A549 (cell line): ENCODE measurements at regions not wholly inside any gene's neighbourhood (a gene's known extent, or its start where the extent isn't known, plus 50 kb on each side); places are given as distances from the start of the nearest gene placed in this dataset.

Experiments used
- ATAC-seq, 2 experiments: fragments of 200-7000 bp in 1 of 2; fragments of >200 bp in 1 of 2; cut with Nextera tagmentation in 1 of 2; cut with Tn5 transposase in 1 of 2; 3 replicates each; pipeline versions ENCODE4 v1.8.0 to v1.9.1; 2018 to 2020; ENCODE audit warnings: mild to moderate bottlenecking in 1 of 2, moderate library complexity in 1 of 2
- CTCF ChIA-PET: fragments of 300-600 bp; sonication (Branson Sonifier 250); formaldehyde crosslinking; extraction: SDS; loops from one replicate; lab custom pipeline; 2021; ENCODE audit warnings: antibody characterized with exemption, inconsistent platforms; lab: Yijun Ruan, JAX
- POLR2A ChIA-PET: fragments of 350-600 bp; formaldehyde crosslinking; extraction: SDS; loops from one replicate; lab custom pipeline; 2021; ENCODE audit warnings: antibody characterized with exemption, inconsistent platforms; lab: Yijun Ruan, JAX
- DNase-seq, 2 experiments: peaks; one replicate each; pipeline versions ENCODE4 v3.0.0 to v3.0.0-alpha.2; 2011 to 2016; ENCODE audit warnings: low read depth in 1 of 2, low spot score in 1 of 2
- FAIRE-seq: peaks from 2 replicates; lab custom pipeline; 2011; peaks lifted over from hg19 to GRCh38; lab: Jason Lieb, UNC
- H3K27ac ChIP-seq, 2 experiments: fragments of >200 bp; sonication (Bioruptor Twin); formaldehyde crosslinking; 3 replicates each; pipeline ENCODE4 v1.5.1; 2016 to 2017
- H3K4me1 ChIP-seq: fragments of >200 bp; sonication (Bioruptor Twin); formaldehyde crosslinking; 3 replicates; pipeline ENCODE4 v1.6.1; 2016
- H3K4me2 ChIP-seq: fragments of >200 bp; sonication (Bioruptor Twin); formaldehyde crosslinking; 3 replicates; pipeline ENCODE4 v1.6.1; 2016
- H3K4me3 ChIP-seq: fragments of >200 bp; sonication (Bioruptor Twin); formaldehyde crosslinking; 3 replicates; pipeline ENCODE4 v1.5.1; 2016
- H3K9me3 ChIP-seq: fragments of >200 bp; sonication (Bioruptor Twin); formaldehyde crosslinking; 3 replicates; pipeline ENCODE4 v1.6.1; 2016
- BHLHE40 ChIP-seq: IDR thresholded peaks from 2 replicates; pipeline ENCODE4 v1.6.1; 2012; ENCODE audit warnings: low read depth, low read length, inconsistent platforms
- CBX8 ChIP-seq: fragments of 200-600 bp; sonication (generic); IDR thresholded peaks from 2 replicates; pipeline ENCODE4 v1.6.1; 2016
- CHD2 ChIP-seq: fragments of 150-350 bp; IDR thresholded peaks from 2 replicates; pipeline ENCODE4 v1.6.1; 2014; ENCODE audit warnings: low read length; ENCODE audit not compliant: partially characterized antibody
- EHF ChIP-seq: fragments of 250-450 bp; sonication (Bioruptor Pico); IDR thresholded peaks from 2 replicates; pipeline ENCODE4 v1.5.0; 2020; ENCODE audit warnings: mild to moderate bottlenecking
- FOSB ChIP-seq: fragments of 250-450 bp; sonication (Bioruptor Pico); IDR thresholded peaks from 2 replicates; pipeline ENCODE4 v1.5.0; 2020; ENCODE audit warnings: mild to moderate bottlenecking, moderate library complexity
- FOXS1 ChIP-seq: fragments of 250-450 bp; sonication (Bioruptor Pico); IDR thresholded peaks from 2 replicates; pipeline ENCODE4 v1.5.0; 2020; ENCODE audit warnings: mild to moderate bottlenecking, moderate library complexity
- HDAC2 ChIP-seq: fragments of 200-600 bp; sonication (generic); IDR thresholded peaks from 2 replicates; pipeline ENCODE4 v1.6.1; 2016
- HOXB5 ChIP-seq: fragments of 250-450 bp; sonication (Bioruptor Pico); IDR thresholded peaks from 2 replicates; pipeline ENCODE4 v1.5.0; 2020; ENCODE audit warnings: mild to moderate bottlenecking, moderate library complexity
- JUNB ChIP-seq: fragments of >200 bp; sonication (Bioruptor Twin); formaldehyde crosslinking; IDR thresholded peaks from 2 replicates; pipeline ENCODE4 v1.6.1; 2016
- NFE2L2 ChIP-seq: fragments of 150-350 bp; conservative IDR thresholded peaks from 2 replicates; pipeline ENCODE4 v1.6.1; 2014; ENCODE audit warnings: low read length
- POLR2A ChIP-seq: IDR thresholded peaks from 2 replicates; pipeline ENCODE4 v1.6.1; 2012; ENCODE audit warnings: mild to moderate bottlenecking, low read length
- POLR2AphosphoS2 ChIP-seq: conservative IDR thresholded peaks from 2 replicates; pipeline ENCODE4 v1.6.1; 2012; ENCODE audit warnings: low read length, improper control_type of control experiment, inconsistent platforms
- RARB ChIP-seq: fragments of 250-450 bp; sonication (Bioruptor Pico); IDR thresholded peaks from 2 replicates; pipeline ENCODE4 v1.8.0; 2021; ENCODE audit warnings: mild to moderate bottlenecking, moderate library complexity
- RCOR1 ChIP-seq: fragments of 150-350 bp; IDR thresholded peaks from 2 replicates; pipeline ENCODE4 v1.6.1; 2014; ENCODE audit warnings: antibody characterized with exemption, low read length, low read depth
- RNF2 ChIP-seq: fragments of 200-600 bp; sonication (generic); IDR thresholded peaks from 2 replicates; pipeline ENCODE4 v1.6.1; 2016; ENCODE audit warnings: low read depth, mild to moderate bottlenecking, antibody characterized with exemption, moderate library complexity, borderline replicate concordance
- SMC3 ChIP-seq: fragments of >200 bp; sonication (Bioruptor Twin); formaldehyde crosslinking; IDR thresholded peaks from 3 replicates; pipeline ENCODE4 v1.6.1; 2018; ENCODE audit warnings: inconsistent platforms
- SREBF2 ChIP-seq: fragments of 450-650 bp; IDR thresholded peaks from 2 replicates; pipeline ENCODE4 v1.6.1; 2014; ENCODE audit warnings: mild to moderate bottlenecking, moderate library complexity
- ZFP36 ChIP-seq: fragments of 450-650 bp; IDR thresholded peaks from 2 replicates; pipeline ENCODE4 v1.6.1; 2014; ENCODE audit warnings: borderline replicate concordance; ENCODE audit not compliant: partially characterized antibody
- WGBS: methylation state at CpG from one replicate; pipeline ENCODE4 v1.1.6; 2017; ENCODE audit errors: missing lambda C conversion rate; 5-methylcytosine and 5-hydroxymethylcytosine counted together
- TF ChIP-seq, protein P1 (sequence below): fragments of 250-450 bp; sonication (Bioruptor Pico); IDR thresholded peaks from 2 replicates; pipeline ENCODE4 v1.5.0; 2020; ENCODE audit warnings: low read depth, mild to moderate bottlenecking, moderate library complexity
- TF ChIP-seq, protein P2 (sequence below): fragments of 150-350 bp; IDR thresholded peaks from 2 replicates; pipeline ENCODE4 v1.6.1; 2014; ENCODE audit warnings: low read depth, mild to moderate bottlenecking, low read length
- TF ChIP-seq, protein P3 (sequence below): fragments of >200 bp; sonication (Bioruptor Twin); formaldehyde crosslinking; IDR thresholded peaks from 3 replicates; pipeline ENCODE4 v1.5.1; 2016
- TF ChIP-seq, protein P4 (sequence below): fragments of >200 bp; sonication (Bioruptor Twin); formaldehyde crosslinking; IDR thresholded peaks from 3 replicates; pipeline ENCODE4 v1.6.1; 2016
- TF ChIP-seq, protein P5 (sequence below): fragments of 450-650 bp; IDR thresholded peaks from 2 replicates; pipeline ENCODE4 v1.6.1; 2014; ENCODE audit warnings: antibody characterized with exemption

DNA sequence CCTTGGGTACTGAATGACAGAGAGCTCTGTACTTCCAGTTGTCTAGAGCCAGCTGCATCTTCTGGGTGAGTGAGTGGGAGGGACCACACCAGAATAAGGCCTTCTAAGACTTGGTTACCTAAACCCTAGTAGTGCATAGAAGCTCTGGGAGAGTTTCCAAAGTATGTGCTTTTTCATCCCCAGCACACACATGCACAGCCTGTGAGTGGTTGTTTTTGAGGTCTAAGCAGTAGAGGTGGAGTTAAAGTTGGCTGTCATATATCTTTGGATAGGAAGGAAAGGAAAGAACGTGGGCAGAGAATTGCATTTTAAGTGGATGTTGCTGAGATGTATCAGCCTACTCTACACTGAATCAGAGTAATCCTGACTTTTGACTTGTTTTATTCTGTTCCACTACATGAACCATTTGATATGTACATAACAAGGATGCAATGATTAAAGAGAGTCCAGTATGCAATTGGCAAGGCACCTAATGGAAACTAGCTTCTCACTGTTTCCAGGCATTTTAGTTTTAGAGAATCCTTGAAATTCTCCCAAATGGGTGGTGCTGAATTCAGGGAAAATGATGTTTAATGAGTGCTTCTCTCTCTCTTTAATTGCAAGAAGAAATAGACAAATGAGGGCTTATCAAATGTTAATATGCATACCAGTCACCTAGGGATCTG is 51.8 kb upstream of the PRICKLE1 start:
- no peak for ATAC-seq
- H3K4me3 ChIP-seq: no peak overlapping the region
- H3K4me2 ChIP-seq: no peak overlapping the region
- no peak for TF ChIP-seq RCOR1
- TF ChIP-seq POLR2A: no peak
- TF ChIP-seq, protein P1, sequence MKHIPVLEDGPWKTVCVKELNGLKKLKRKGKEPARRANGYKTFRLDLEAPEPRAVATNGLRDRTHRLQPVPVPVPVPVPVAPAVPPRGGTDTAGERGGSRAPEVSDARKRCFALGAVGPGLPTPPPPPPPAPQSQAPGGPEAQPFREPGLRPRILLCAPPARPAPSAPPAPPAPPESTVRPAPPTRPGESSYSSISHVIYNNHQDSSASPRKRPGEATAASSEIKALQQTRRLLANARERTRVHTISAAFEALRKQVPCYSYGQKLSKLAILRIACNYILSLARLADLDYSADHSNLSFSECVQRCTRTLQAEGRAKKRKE (CRISPR knock-in tag): no peak
- TF ChIP-seq FOXS1 (CRISPR knock-in tag): no peak
- no peak for TF ChIP-seq FOSB (CRISPR knock-in tag)
- no peak for TF ChIP-seq POLR2AphosphoS2
- no peak for TF ChIP-seq CBX8
- TF ChIP-seq NFE2L2: no peak
- TF ChIP-seq EHF (CRISPR knock-in tag): no peak
- no peak for TF ChIP-seq SREBF2
- no peak for TF ChIP-seq CHD2
- TF ChIP-seq, protein P2, sequence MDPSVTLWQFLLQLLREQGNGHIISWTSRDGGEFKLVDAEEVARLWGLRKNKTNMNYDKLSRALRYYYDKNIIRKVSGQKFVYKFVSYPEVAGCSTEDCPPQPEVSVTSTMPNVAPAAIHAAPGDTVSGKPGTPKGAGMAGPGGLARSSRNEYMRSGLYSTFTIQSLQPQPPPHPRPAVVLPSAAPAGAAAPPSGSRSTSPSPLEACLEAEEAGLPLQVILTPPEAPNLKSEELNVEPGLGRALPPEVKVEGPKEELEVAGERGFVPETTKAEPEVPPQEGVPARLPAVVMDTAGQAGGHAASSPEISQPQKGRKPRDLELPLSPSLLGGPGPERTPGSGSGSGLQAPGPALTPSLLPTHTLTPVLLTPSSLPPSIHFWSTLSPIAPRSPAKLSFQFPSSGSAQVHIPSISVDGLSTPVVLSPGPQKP: no peak
- TF ChIP-seq HOXB5: no peak
- no peak for TF ChIP-seq JUNB
- TF ChIP-seq, protein P3, sequence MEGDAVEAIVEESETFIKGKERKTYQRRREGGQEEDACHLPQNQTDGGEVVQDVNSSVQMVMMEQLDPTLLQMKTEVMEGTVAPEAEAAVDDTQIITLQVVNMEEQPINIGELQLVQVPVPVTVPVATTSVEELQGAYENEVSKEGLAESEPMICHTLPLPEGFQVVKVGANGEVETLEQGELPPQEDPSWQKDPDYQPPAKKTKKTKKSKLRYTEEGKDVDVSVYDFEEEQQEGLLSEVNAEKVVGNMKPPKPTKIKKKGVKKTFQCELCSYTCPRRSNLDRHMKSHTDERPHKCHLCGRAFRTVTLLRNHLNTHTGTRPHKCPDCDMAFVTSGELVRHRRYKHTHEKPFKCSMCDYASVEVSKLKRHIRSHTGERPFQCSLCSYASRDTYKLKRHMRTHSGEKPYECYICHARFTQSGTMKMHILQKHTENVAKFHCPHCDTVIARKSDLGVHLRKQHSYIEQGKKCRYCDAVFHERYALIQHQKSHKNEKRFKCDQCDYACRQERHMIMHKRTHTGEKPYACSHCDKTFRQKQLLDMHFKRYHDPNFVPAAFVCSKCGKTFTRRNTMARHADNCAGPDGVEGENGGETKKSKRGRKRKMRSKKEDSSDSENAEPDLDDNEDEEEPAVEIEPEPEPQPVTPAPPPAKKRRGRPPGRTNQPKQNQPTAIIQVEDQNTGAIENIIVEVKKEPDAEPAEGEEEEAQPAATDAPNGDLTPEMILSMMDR: no peak
- TF ChIP-seq, all 56 proteins: peak for 0
- DNase-seq (no peak), FAIRE-seq (no peak)
- 8% methylated on average over 1 of the region's 1 CpG for WGBS
- POLR2A ChIA-PET: no interaction called here
- CTCF ChIA-PET: interaction anchor here (0.6 kb wide), 1 partner anchor 35 kb away, joined by 3 read pairs; no protein-coding TSS in a partner anchor
- H3K9me3 ChIP-seq: no peaks in the 10 kb centered on the region
- no peak overlapping the region for H3K27ac ChIP-seq
- H3K4me1 ChIP-seq: no peaks in the 10 kb centered on the region

DNA sequence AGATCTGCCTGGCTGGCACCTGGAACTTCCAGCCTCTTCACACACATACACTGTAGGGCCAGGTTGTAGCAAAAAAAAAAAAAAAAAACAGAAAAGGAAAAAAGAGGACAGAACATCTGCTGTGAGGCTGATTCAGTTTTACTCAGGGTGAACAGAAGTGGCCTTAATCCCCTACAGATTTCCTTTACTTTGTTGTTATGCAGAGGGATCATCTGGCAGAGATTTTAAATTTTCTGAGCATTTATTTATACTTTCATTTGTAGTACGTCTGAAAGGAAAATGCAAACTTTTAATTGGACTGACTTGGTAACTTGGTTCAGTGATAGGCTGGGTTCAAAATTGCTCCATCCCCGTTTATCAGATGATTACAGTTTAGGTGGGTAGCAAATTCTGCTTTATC is 50.8 kb upstream of the PRICKLE1 start:
- TF ChIP-seq, protein P3: no peak
- no peak for TF ChIP-seq ZFP36
- TF ChIP-seq SMC3: no peak
- TF ChIP-seq, protein P4, sequence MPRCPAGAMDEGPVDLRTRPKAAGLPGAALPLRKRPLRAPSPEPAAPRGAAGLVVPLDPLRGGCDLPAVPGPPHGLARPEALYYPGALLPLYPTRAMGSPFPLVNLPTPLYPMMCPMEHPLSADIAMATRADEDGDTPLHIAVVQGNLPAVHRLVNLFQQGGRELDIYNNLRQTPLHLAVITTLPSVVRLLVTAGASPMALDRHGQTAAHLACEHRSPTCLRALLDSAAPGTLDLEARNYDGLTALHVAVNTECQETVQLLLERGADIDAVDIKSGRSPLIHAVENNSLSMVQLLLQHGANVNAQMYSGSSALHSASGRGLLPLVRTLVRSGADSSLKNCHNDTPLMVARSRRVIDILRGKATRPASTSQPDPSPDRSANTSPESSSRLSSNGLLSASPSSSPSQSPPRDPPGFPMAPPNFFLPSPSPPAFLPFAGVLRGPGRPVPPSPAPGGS: no peak
- TF ChIP-seq, protein P5, sequence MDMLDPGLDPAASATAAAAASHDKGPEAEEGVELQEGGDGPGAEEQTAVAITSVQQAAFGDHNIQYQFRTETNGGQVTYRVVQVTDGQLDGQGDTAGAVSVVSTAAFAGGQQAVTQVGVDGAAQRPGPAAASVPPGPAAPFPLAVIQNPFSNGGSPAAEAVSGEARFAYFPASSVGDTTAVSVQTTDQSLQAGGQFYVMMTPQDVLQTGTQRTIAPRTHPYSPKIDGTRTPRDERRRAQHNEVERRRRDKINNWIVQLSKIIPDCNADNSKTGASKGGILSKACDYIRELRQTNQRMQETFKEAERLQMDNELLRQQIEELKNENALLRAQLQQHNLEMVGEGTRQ: no peak
- no peak for TF ChIP-seq RNF2
- TF ChIP-seq RARB: no peak
- no peak for TF ChIP-seq HOXB5
- TF ChIP-seq HDAC2: no peak
- no peak for TF ChIP-seq BHLHE40
- DNase-seq (no peak), ATAC-seq (no peak), FAIRE-seq (no peak)
- 45% methylated on average over 2 of the region's 2 CpGs for WGBS
- CTCF ChIA-PET: interaction anchor here (0.6 to 1.7 kb wide), 3 partner anchors 9 to 36 kb away, joined by 3 to 4 read pairs (median 3); no protein-coding TSS in a partner anchor
- Histone ChIP-seq H3K9me3 (no peaks in the 10 kb centered on the region), H3K4me1 (no peaks in the 10 kb centered on the region), H3K27ac (no peak overlapping the region), H3K4me3 (no peak overlapping the region), H3K4me2 (no peak overlapping the region)
- POLR2A ChIA-PET: no interaction called here
